ENCODE measurements at regions not wholly inside any gene's neighbourhood (a gene's known extent, or its start where the extent isn't known, plus 50 kb on each side); places are given as distances from the start of the nearest gene placed in this dataset.
"Not testable (repeated sequence)": the region's sequence is repeated elsewhere in the genome, so short reads cannot be mapped to it uniquely, and the experiment has no call there.

DNA sequence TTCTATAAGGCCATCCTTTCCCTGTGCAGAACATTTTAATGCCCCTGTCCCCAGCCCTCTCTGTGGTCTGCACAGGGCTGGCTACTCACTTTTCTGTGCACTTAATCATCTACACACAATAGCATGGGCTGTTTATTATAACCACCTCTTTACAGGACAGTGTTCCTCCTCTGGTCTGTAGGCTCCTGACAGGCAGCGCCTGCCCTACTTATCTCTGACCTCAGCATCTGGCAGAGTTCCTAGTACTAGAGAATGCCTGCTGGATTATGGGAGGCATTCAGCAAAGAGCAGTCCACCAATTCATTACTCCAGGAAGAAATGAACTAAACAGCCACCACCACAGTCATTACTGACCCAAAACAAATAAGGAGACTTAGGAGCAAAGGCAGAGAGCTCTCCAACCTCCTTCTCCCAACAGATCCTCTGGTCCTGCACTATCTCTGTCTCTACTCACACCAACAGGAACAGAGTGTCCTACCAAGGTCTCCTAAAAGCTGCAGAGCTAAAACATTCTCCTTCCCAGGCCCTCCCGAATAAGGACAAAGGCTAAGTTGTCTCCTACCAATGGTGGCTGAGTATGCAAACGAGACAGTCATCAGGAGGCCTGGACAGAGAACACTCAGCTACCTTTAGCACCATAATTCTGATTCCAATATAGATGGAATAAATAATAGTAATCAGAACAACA lies 279.2 kb downstream of the QDPR start (continued):
- no peak for TF ChIP-seq REST (IDR thresholded peaks at IDR 0.05; ENCODE audit: unreplicated experiment)
- no peak for TF ChIP-seq EZH2phosphoT487 (IDR thresholded peaks at IDR 0.05; ENCODE audit: unreplicated experiment)
- no peak for TF ChIP-seq JUNB (IDR thresholded peaks at IDR 0.05; ENCODE audit: unreplicated experiment)
- TF ChIP-seq ZNF462 (CRISPR knock-in tag; IDR thresholded peaks at IDR 0.05), result no peak

DNA sequence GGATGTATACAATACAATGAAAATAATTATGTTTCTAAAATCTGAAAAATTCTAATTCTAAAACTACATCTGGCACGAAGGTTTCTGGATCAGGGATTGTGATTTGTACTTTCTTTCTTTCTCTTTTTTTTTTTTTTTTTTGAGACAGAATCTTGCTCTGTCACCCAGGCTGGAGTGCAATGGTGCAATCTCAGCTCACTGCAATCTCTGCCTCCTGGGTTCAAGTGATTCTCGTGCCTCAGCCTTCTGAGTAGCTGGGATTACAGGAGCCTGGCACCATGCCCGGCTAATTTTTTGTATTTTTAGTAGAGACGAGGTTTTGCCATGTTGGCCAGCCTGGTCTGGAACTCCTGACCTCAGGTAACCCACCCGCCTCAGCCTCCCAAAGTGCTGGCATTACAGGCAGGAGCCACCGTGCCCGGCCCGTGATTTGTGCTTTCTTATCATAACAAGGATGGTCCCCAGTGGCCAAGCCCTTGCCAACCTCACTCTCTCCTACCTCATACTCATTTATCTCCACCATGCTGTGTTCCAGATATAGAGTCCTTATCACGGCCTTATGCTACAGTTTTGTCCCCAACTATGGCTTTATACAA lies 279.9 kb downstream of the QDPR start:
- H3K36me3 ChIP-seq (ENCODE audit: insufficient read depth), result not testable (repeated sequence)

More for the DNA sequence above, 279.9 kb downstream of the QDPR start:
- H3F3A ChIP-seq (replicated peaks; ENCODE audit: low read depth); H3K27me3 ChIP-seq (ENCODE audit: insufficient read depth); H3K79me2 ChIP-seq (replicated peaks; ENCODE audit: insufficient read depth); H3K27ac Mint-ChIP-seq; H3K9me2 ChIP-seq (ENCODE audit: insufficient read depth); H3K4me2 ChIP-seq; H3K27ac ChIP-seq (ENCODE audit: low read depth); H2AFZ ChIP-seq; H4K20me1 ChIP-seq (replicated peaks; ENCODE audit: insufficient read depth); ATAC-seq; H3K4me3 ChIP-seq; H3K4me3 Mint-ChIP-seq; H3K27me3 Mint-ChIP-seq (ENCODE audit: insufficient read depth, low read depth, poor library complexity); H3K9me3 Mint-ChIP-seq; H3K36me3 Mint-ChIP-seq (ENCODE audit: low read depth); DNase-seq (ENCODE audit: low spot score): not testable (repeated sequence)
- H3K4me1 Mint-ChIP-seq, result peaks cover 13% of the 10 kb centered on the region
- peaks cover 13% of the 10 kb centered on the region for H3K4me1 ChIP-seq (ENCODE audit: insufficient read depth)

All from GM23338 (cell line).